Upper lobe of left lung (tissue), 6 donors: ENCODE measurements at regions not wholly inside any gene's neighbourhood (a gene's known extent, or its start where the extent isn't known, plus 50 kb on each side); places are given as distances from the start of the nearest gene placed in this dataset.

ENCODE experiments used
- ATAC-seq, 2 donors: fragments of 200-7000 bp; cut with Tn5 transposase; one replicate each; pipeline ENCODE4 v1.9.1; 2022; ENCODE audit warnings: mild to moderate bottlenecking in 2 of 2, moderate library complexity in 2 of 2; ENCODE audit not compliant: low FRiP score in 2 of 2
- DNase-seq, 2 donors: peaks; one replicate each; pipeline ENCODE4 v3.0.0-alpha.2; 2019 to 2020
- H3K27ac ChIP-seq, 4 donors: fragments of 200-600 bp; sonication (generic); one replicate each; pipeline ENCODE4 v1.5.1; 2016 to 2019
- H3K27me3 ChIP-seq, 4 donors: fragments of 200-600 bp; sonication (generic); one replicate each; pipeline ENCODE4 v1.5.1; 2017 to 2019
- H3K36me3 ChIP-seq, 4 donors: fragments of 200-600 bp; sonication (generic); one replicate each; pipeline ENCODE4 v1.5.1; 2016 to 2019
- H3K4me1 ChIP-seq, 4 donors: fragments of 200-600 bp; sonication (generic); one replicate each; pipeline ENCODE4 v1.5.1; 2018 to 2019
- H3K4me3 ChIP-seq, 4 donors: fragments of 200-600 bp; sonication (generic); one replicate each; pipeline ENCODE4 v1.5.1; 2017 to 2019; ENCODE audit warnings: mild to moderate bottlenecking in 2 of 4, moderate library complexity in 1 of 4
- H3K9me3 ChIP-seq, 4 donors: fragments of 200-600 bp; sonication (generic); one replicate each; pipeline ENCODE4 v1.5.1; 2018 to 2019
- CTCF ChIP-seq, 6 experiments: fragments of 450-650 bp in 4 of 6; fragments of 200-600 bp in 2 of 6; sonication (generic) in 2 of 6; IDR thresholded peaks; one replicate each; pipeline ENCODE4 v1.5.1; 2016 to 2019; ENCODE audit warnings: antibody characterized with exemption in 6 of 6
- EP300 ChIP-seq, 4 donors: sonication (generic); formaldehyde crosslinking; IDR thresholded peaks; one replicate each; pipeline ENCODE4 v1.5.1; 2017; ENCODE audit warnings: antibody characterized with exemption in 4 of 4, control low read depth in 2 of 4
- POLR2A ChIP-seq, 4 donors: fragments of 450-650 bp; IDR thresholded peaks; one replicate each; pipeline ENCODE4 v1.5.1; 2016 to 2017; ENCODE audit warnings: antibody characterized with exemption in 4 of 4, mild to moderate bottlenecking in 2 of 4
- POLR2AphosphoS5 ChIP-seq, 2 donors: sonication (generic); formaldehyde crosslinking; IDR thresholded peaks; one replicate each; pipeline ENCODE4 v1.5.1; 2017; ENCODE audit warnings: antibody characterized with exemption in 2 of 2
- WGBS, 2 donors: methylation state at CpG; one replicate each; pipeline ENCODE4 v1.1.5; 2017 to 2018; 5-methylcytosine and 5-hydroxymethylcytosine counted together
- donor health status: DM: no; HTN: no; CAD: no; lungs with moderate emphysema.
- donor health status: DM: no; HTN: yes; CAD: no; lungs with severe emphysema.

- no peaks in the 10 kb centered on the region for H3K36me3 ChIP-seq
- ATAC-seq: no peak
- no peaks in the 10 kb centered on the region for H3K27me3 ChIP-seq
- DNase-seq: no peak
- H3K4me1 ChIP-seq: no peaks in the 10 kb centered on the region
- WGBS, 2 donors: 77 to 80% methylated on average over 6 to 7 of the region's 7 CpGs
- H3K4me3 ChIP-seq: no peak overlapping the region
- H3K27ac ChIP-seq: no peak overlapping the region
- no peaks in the 10 kb centered on the region for H3K9me3 ChIP-seq
- TF ChIP-seq POLR2AphosphoS5 (IDR thresholded peaks at IDR 0.05): no peak
- TF ChIP-seq CTCF (IDR thresholded peaks at IDR 0.05): no peak
- TF ChIP-seq POLR2A (IDR thresholded peaks at IDR 0.05): no peak
- TF ChIP-seq EP300 (IDR thresholded peaks at IDR 0.05): no peak
Observed at GRCh38 chr17:52790359-52790955, 631.9 kb upstream of the CA10 start.

GRCh38 chr17:52789829-52790228 is 631.3 kb upstream of the CA10 start:
- TF ChIP-seq CTCF (IDR thresholded peaks at IDR 0.05) (no peak), POLR2A (IDR thresholded peaks at IDR 0.05) (no peak), POLR2AphosphoS5 (IDR thresholded peaks at IDR 0.05) (no peak)
- 48 to 51% methylated on average over 3 of the region's 3 CpGs for WGBS, 2 donors
- H3K9me3 ChIP-seq: no peaks in the 10 kb centered on the region
- no peaks in the 10 kb centered on the region for H3K4me1 ChIP-seq
- no peak for ATAC-seq
- no peak overlapping the region for H3K4me3 ChIP-seq
- no peaks in the 10 kb centered on the region for H3K27me3 ChIP-seq
- H3K36me3 ChIP-seq: no peaks in the 10 kb centered on the region
- H3K27ac ChIP-seq: no peak overlapping the region
- no peak for DNase-seq

GRCh38 chr17:52776234-52776633 is 617.7 kb upstream of the CA10 start:
- DNase-seq: no peak

DNA sequence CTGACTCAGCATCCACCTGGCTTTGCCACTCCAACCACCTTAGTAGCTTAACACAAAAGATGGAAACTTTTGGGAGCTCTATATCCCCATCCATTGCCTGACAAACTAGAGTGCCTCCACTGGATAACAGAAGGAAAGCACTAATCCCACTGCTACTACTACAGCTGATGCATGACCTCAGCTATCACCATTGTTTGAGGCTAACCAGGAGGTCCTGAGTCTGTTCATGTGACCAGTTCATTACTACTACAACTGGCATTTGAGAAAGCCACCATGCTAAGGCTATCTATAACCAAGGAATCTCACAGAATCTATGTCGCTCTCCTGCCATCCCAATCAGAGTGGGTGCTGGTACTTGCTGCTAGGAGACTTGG is 604.3 kb upstream of the CA10 start:
- ATAC-seq (no peak), DNase-seq (no peak)
- no peak overlapping the region for H3K27ac ChIP-seq
- no peaks in the 10 kb centered on the region for H3K4me1 ChIP-seq
- TF ChIP-seq POLR2AphosphoS5 (IDR thresholded peaks at IDR 0.05) (no peak), CTCF (IDR thresholded peaks at IDR 0.05) (no peak), POLR2A (IDR thresholded peaks at IDR 0.05) (no peak), EP300 (IDR thresholded peaks at IDR 0.05) (no peak)
- H3K36me3 ChIP-seq: no peaks in the 10 kb centered on the region
- 80 to 89% methylated on average over 1 of the region's 1 CpG for WGBS, 2 donors
- H3K9me3 ChIP-seq: no peaks in the 10 kb centered on the region
- no peaks in the 10 kb centered on the region for H3K27me3 ChIP-seq
- no peak overlapping the region for H3K4me3 ChIP-seq

More at GRCh38 chr17:52776234-52776633, 617.7 kb upstream of the CA10 start:
- no peaks in the 10 kb centered on the region for H3K27me3 ChIP-seq
- H3K27ac ChIP-seq: no peak overlapping the region
- no peaks in the 10 kb centered on the region for H3K9me3 ChIP-seq
- H3K36me3 ChIP-seq: no peaks in the 10 kb centered on the region
- 45 to 58% methylated on average over 4 of the region's 4 CpGs for WGBS, 2 donors
- TF ChIP-seq POLR2AphosphoS5 (IDR thresholded peaks at IDR 0.05) (no peak), CTCF (IDR thresholded peaks at IDR 0.05) (no peak), EP300 (IDR thresholded peaks at IDR 0.05) (no peak), POLR2A (IDR thresholded peaks at IDR 0.05) (no peak)
- no peaks in the 10 kb centered on the region for H3K4me1 ChIP-seq
- ATAC-seq: no peak
- no peak overlapping the region for H3K4me3 ChIP-seq

GRCh38 chr17:52762147-52762793 is 603.8 kb upstream of the CA10 start:
- 43 to 60% methylated on average over 4 to 5 of the region's 5 CpGs for WGBS, 2 donors
- Histone ChIP-seq H3K4me1 (no peaks in the 10 kb centered on the region), H3K27ac (no peak overlapping the region), H3K4me3 (no peak overlapping the region), H3K27me3 (no peaks in the 10 kb centered on the region), H3K36me3 (no peaks in the 10 kb centered on the region), H3K9me3 (no peaks in the 10 kb centered on the region)
- DNase-seq (no peak), ATAC-seq (no peak)
- TF ChIP-seq POLR2AphosphoS5 (IDR thresholded peaks at IDR 0.05) (no peak), CTCF (IDR thresholded peaks at IDR 0.05) (no peak)
